GM12892 (cell line): ENCODE measurements at regions not wholly inside any gene's neighbourhood (a gene's known extent, or its start where the extent isn't known, plus 50 kb on each side); places are given as distances from the start of the nearest gene placed in this dataset.

Experiments used
- POLR2A ChIP-seq: IDR thresholded peaks from 2 replicates; pipeline ENCODE4 v1.6.1; 2011; ENCODE audit warnings: low read depth, low read length, control low read depth
- TAF1 ChIP-seq: IDR thresholded peaks from 2 replicates; pipeline ENCODE4 v1.6.1; 2011; ENCODE audit warnings: low read depth, mild to moderate bottlenecking, control low read depth, low read length, borderline replicate concordance

DNA sequence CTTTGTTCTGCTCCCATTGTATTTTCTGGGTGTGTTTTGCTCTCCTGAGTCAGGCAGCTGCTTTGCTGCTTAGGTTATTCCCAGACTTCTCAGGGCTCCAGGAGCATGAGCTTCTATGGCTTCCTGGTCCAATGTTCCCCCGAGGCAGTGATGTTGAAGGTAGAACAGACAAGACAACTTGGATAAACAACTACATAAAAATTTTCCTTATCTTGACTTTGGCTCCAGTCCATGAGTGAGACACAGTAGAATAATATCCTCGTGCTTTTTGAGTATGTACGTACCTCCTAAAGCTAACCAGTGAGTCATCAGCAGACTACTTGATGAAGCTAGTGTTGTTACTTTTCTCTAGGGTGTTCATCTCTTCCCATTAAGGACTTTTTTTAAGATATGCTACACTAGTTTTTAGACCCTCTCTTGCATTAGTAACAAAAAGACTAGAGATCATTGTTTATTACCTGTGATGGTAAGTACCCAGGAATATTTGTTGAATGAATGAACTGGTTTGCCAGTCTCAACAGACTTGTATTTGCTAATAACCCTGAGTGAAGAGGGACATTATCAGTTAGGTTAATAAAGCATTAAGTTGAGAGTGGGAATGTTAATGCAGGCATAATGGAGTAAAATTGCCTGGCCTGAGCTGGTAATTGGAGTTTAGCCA lies 131.9 kb downstream of the FHIP1A start:
- TF ChIP-seq POLR2A (no peak), TAF1 (no peak)
